GM23248 (cell line): ENCODE measurements at regions not wholly inside any gene's neighbourhood (a gene's known extent, or its start where the extent isn't known, plus 50 kb on each side); places are given as distances from the start of the nearest gene placed in this dataset.

Experiments used
- EZH2 ChIP-seq: fragments of 200-600 bp; sonication (generic); IDR thresholded peaks from 2 replicates; pipeline ENCODE4 v1.6.1; 2018; ENCODE audit warnings: antibody characterized with exemption, mild to moderate bottlenecking; ENCODE audit not compliant: insufficient read depth, poor library complexity, severe bottlenecking
- EZH2phosphoT487 ChIP-seq: fragments of 200-600 bp; sonication (generic); IDR thresholded peaks from 2 replicates; pipeline ENCODE4 v1.6.1; 2018; ENCODE audit warnings: antibody characterized with exemption, moderate library complexity, mild to moderate bottlenecking, low read depth; ENCODE audit not compliant: insufficient read depth

DNA sequence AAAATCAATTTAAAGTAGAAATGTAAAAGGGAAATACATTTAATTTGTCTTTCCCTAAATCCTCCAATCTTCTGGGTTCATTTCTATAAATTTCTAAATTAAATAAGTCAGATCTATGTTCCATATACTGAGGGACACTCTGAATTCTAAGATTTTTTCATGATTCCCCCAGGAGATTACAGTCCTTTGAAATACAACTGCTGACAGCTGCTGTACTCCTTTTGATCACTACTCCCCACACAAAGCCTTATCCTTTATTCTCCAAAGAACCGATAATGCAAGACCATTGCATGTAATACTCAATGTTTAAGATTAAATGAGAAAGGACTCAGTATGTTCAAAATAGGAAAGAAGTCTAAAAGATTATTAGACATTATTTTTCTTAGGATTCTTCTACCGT is 865.7 kb downstream of the EPHA3 start:
- TF ChIP-seq EZH2: no peak
- no peak for TF ChIP-seq EZH2phosphoT487
